ENCODE measurements at regions not wholly inside any gene's neighbourhood (a gene's known extent, or its start where the extent isn't known, plus 50 kb on each side); places are given as distances from the start of the nearest gene placed in this dataset.

DNA sequence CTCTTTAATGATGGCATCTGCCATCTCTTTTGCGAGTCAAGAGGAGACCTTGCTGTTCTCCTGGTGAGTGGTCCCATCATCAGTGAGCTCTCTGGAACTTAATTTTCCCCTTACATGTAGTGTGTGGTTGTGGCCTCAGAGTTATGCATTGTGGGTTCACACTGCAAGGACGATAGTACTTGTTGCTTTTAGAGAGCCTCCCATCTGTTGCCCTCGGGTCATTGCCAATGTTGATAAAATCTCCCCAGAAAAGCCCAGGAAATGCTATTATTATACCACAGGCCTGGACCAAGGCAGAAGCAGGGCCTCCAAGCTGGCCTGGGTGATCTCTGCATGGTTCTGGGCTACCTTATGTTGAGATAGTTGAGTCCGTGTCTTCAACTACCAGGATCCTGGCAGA is 241.6 kb downstream of the BMP7 start:
- no peak for DNase-seq (ENCODE audit: extremely low read depth in 1 of 11, low read depth in 9 of 11, low spot score in 4 of 11)

DNA sequence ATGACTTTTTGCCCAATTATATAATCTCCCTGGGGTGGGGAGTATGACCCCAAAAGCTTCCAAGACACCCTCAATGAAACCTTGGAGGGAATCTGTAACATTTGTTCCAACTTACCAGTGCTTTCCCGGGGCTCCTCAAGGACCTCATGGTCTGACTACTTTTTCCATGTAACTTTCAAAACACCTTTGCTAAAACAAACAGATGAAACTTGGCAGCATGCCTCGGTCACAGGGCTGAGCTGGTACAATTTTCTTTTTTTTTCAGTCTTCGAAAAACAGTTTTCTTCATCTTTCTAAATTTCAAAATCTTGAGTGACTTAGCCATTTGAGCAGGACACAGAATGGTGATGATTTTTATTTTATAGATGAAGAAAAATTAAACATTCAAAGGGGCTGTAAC is 241.2 kb downstream of the BMP7 start:
- no peak for DNase-seq (ENCODE audit: extremely low read depth in 1 of 11, low read depth in 9 of 11, low spot score in 4 of 11)

DNA sequence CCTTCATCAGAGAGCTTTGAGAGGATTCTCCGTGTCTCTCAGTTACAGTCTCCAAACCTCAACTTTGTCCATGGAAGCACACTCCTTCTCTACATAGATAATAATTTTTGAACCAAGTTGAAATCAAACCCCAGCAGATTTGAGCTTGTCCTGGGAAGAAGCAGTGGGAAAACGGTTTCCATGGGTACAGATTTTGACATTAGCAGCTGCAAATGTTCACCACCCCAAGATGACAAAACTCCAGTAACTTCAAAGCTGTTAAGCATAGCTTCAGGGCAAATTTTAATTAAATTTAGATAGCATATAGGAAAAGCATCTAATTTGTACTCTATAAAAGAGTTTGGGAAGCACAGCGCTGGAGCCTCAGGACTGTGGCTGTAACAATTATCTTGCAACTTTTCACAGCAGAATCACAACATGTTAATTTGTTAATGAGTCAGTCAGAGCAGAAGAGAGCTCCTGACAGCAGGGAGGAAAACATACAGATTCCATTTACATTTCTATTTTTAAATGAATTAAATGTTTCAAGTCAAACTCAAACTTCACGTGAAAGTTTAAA is 240.7 kb downstream of the BMP7 start:
- DNase-seq (ENCODE audit: extremely low read depth in 1 of 11, low read depth in 9 of 11, low spot score in 4 of 11), result peak in 3 of 11 donors; percentile 36 to 59 (median 41)

DNA sequence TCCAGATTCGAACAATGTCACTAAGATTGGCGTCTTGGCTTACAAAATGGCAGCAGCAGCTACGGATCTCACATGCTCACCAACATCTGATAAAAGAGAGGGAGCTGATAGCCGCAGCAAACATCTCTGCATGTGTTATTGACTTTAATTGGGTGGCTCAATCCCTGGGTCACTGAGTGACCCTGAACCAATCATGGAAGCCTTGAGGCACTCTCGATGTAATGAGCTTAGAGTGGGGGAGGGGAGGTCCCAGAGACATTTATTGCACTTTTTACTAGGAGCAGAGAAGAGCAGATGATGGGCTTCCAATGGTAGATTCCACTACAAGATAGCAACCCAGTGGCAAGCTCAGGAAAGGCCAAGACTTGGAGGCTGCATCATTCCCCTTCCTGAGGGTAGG is 238.7 kb downstream of the BMP7 start:
- DNase-seq (ENCODE audit: extremely low read depth in 1 of 11, low read depth in 9 of 11, low spot score in 4 of 11), result no peak

DNA sequence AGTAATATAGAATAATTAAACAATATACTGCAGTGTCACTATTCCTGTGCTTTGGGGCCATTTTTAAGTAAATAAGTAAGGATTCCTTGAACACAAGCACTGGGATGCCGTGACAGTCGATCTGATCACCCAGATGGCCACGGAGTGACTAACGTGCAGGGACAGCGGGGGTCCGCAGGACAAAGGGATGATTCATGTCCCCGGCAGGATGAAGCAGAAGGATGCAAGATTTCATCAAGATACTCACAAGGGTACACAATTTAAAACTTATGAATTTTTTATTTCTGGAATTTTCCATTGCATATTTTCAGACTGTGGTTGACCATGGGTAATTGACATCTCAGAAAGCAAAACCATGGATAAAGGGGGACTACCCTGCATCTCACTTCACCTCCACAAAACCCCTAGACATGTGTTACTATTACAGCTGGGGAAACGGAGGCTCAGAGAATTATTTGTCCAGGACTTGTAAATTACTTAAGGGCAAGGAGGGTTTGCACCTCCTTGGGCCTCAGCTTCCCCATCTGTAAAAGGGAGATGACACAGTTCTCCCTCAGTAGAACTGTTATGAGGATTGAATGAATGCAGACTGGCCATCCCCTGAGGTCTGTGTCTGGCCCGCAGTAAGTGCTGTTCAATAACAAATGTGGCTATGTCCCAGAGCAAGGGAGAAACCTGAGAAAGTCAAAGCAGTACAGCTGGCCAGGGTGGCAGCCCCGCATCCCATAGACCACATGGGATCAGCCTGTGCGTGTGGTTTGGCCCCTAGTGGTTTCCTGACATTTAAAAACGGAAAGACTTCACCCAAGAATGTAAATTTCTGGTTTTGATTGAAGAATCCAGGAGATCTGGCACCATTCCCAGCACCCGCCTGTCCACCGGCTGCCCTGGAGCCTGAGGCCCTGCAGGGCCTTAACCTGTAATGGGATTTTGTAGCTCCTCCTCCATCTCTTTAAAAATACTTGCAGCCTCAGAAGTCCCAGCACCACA is 235.5 kb downstream of the BMP7 start:
- DNase-seq (ENCODE audit: extremely low read depth in 1 of 11, low read depth in 9 of 11, low spot score in 4 of 11), result no peak

DNA sequence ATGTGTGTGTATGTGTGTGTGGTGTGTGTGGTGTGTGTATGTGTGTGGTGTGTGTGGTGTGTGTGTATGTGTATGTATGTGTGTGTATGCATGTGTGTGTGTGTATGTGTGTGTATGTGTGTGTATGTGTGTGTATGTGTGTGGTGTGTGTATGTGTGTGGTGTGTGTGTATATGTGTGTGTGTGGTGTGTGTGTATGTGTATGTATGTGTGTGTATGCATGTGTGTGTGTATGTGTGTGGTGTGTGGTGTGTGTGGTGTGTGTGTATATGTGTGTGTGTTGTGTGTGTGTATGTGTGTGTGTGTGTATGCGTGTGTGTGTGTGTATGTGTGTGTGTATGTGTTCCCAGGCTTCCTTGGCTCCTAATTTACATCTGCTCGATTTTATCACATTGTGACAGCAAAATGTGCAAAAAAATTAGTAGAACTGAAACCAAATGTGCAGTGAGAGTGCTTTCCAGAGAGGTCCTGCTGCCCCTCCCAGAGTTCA is 234.5 kb downstream of the BMP7 start:
- no peak for DNase-seq (ENCODE audit: extremely low read depth in 1 of 11, low read depth in 9 of 11, low spot score in 4 of 11)

DNA sequence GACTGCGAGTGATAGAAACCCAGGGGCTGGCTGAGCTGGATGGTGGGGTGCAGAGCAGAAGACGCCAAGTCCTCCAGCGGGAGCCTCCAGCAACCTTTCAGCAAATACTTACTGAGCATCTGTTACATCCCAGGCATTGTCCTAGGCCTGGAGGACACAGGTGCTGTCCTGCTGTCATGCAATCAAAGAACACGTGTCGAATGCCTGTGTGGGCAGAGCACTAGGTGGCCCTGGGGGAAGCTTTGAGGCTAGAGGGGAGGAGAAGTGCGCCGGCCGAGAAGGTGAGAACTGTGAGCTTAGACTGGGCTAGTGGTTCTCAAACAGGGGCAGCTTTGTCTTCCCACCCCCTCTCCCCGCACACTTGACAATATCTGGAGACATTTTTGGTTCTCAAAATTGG is 233.6 kb downstream of the BMP7 start:
- DNase-seq (ENCODE audit: extremely low read depth in 1 of 11, low read depth in 9 of 11, low spot score in 4 of 11), result no peak

DNA sequence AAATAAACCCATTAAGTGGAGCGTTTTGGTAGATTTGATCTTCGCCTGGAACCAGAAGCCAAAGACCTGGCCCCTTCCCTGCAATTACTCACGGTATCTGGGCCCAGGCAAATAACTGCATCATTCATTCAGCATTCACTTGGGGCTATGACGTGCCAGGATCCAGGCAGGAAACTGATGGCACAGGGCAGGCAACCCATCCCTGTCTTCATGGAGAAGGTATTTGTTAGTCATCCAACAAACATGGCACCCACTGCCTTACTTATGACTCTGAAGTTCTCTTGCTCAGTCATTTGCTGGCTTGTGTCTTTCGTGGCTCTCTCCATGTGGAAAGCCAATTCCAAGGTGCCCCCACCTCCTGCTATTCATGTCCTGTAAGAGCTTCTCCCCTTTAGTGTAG is 232.4 kb downstream of the BMP7 start:
- DNase-seq (ENCODE audit: extremely low read depth in 1 of 11, low read depth in 9 of 11, low spot score in 4 of 11), result no peak

DNA sequence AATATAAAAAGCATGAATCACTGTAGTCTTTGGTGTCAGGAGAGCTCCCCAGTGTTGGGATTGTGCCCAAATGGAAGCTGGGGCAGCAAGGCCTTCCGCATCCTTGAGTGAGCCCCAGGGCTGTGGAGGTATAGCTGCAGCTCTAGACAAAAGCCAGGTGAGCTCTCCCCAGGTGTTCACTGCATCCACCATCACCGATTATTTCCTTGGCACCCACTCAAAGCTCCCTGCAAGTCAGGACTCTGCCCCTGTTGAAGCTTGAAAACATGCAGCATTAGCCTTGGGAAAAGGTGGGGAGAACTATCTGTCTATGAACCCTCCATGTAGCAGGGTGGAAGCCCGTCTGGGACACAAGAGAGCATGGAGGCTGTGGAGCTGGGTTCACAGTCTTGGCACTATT is 228.8 kb downstream of the BMP7 start:
- no peak for DNase-seq (ENCODE audit: extremely low read depth in 1 of 11, low read depth in 9 of 11, low spot score in 4 of 11)

DNA sequence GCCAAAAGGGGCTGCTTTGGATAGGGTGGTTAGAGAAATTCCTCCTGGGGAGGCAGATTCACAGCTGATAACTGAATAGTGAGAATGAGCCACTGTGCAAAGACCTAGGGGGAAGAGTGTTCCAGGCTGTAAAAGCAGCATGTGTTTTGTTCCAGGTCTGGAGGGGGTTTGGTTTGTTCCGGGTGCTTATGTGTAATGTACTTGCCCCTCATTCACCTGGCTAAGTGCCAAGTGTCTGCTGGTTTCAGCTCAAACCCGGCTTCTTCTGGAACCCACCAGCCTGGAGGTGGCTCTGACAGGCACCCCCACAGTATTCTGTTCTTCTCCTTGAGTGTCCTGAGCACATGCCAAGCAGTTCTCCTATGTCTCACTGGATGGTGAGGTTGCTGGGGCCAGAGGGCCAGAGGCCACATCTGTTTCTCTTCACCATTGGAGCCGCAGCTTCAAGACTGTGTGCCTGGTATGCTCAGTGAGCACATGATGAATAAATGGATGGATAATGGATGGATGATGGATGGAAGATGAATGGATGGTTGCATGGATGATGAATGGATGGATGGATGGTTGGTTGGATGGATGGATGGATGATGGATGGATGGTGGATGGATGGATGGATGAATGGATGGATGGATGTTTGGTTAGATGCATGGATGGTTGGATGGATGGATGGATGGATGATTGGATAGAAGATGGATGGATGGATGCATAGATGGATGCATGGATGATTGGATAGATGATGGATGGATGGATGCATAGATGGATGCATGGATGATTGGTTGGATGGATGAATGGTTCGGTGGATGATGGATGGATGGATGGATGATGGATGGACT is 227.6 kb downstream of the BMP7 start:
- DNase-seq (ENCODE audit: extremely low read depth in 1 of 11, low read depth in 9 of 11, low spot score in 4 of 11), result no peak

DNA sequence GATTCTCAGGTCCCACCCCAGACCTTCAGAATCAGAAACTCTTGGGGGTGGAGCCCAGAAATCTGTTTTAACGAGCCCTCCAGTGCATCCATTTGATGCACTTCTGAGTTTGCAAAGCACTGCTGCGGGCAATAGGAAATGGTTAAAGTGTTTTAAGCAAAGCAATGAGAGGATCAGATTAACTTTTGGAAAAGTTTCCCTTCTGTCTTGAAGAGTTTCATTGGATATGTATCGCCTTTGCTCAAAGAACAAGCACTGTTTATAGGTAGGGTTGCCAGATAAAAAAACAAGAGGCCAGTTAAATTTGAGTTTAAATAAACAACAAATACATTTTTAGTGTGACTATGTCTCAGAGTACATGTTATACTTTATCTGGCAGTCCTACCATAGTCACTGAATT is 226.0 kb downstream of the BMP7 start:
- DNase-seq (ENCODE audit: extremely low read depth in 1 of 11, low read depth in 9 of 11, low spot score in 4 of 11), result no peak

DNA sequence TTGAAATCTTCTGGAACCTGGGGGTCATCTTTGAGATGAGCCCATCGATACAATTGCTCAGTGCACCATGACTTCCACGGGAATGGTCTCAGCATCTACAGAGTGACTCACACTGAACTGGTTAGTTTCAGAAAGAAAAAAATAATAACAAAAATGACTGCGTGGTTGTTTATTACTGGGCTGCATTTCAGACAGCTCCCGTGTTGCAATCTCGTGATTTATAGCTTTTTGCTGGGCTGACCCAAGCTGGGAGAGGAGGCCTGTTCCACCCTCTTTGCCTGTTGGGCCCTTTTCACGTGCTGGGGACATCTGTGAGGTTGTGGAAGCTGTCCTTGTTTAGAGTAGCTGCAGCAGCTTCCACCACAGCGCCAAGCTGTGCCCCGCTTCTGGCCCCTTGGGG is 225.5 kb downstream of the BMP7 start:
- DNase-seq (ENCODE audit: extremely low read depth in 1 of 11, low read depth in 9 of 11, low spot score in 4 of 11), result no peak

DNA sequence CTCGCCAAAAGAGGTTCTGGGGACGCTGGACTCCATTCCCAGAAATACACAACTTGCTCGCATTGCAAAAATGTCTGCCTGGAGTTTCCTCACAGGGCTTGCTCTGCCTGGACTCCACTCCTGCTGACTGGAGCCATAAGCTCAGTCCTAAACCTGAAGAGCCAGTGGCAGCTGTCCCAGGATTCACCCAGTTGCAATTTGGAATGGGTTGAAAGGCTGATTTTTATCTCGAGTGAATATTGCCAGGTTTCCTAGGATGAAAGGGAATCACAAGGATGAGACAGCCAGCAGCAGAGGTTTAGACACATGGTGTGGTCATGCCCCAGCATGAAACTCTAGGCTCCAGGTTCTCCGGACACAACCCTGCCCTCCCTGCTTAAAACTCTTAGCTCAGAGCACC is 223.3 kb downstream of the BMP7 start:
- no peak for DNase-seq (ENCODE audit: extremely low read depth in 1 of 11, low read depth in 9 of 11, low spot score in 4 of 11)

DNA sequence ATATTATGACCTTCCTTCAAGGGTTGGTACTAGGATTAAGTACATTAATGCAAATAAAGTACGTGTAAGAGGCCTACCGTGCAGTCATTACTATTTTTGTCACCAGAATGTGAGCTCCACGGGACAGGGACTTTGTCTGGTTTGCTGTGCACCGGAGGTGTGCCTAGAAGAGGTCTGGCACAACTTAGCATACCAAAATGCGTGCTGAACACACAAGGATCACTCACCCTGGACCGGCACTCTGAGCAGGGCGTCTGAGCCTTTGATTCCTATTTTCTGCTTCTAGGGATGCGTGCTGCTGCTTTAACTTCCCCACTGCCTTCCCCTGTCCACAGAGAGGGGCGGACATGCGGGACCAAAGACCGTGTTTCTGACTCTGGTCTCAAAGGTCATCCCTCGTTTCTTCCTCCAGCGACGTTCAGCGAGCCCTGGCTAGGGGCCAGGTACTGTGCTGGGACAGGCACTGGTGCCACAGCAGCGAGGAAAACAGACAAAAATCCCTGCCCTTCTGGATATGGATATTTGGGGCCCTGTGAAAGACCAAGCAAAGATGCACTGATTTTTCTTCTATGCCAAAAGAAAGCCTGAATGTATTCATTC is 222.7 kb downstream of the BMP7 start:
- no peak for DNase-seq (ENCODE audit: extremely low read depth in 1 of 11, low read depth in 9 of 11, low spot score in 4 of 11)

DNA sequence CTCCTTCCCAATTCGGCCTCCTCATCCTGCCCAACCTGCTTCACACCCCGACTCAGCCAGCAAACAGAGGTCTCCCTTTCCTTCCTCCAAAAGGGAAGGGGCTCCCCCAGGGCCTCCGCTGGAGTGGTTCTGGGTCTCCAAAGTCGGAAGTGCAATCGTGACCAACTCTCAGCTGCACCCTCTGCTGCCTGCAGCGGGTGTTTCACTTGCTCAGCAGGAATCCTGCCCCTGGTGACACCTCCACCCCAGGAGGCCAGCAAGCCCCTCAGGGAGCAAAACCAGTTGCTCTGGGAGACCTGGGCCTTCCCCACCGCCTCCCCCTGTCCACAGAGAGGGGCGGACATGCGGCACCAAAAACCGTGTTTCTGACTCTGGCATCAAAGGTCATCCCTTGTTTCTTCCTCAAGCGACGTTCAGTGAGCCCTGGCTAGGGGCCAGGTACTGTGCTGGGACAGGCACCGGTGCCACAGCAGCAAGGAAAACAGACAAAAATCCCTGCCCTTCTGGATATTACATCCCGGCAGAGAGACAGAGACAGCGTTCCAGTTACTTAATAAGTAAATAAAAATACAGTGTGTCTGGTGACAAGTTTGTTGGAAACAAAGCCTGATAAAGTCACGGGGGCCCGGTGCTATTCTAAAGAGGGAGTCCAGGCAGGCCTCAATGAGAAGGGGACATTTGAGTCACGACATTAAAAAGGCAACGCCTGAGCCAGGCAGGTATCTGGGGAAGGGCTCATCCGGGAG is 219.0 kb downstream of the BMP7 start:
- no peak for DNase-seq (ENCODE audit: extremely low read depth in 1 of 11, low read depth in 9 of 11, low spot score in 4 of 11)

DNA sequence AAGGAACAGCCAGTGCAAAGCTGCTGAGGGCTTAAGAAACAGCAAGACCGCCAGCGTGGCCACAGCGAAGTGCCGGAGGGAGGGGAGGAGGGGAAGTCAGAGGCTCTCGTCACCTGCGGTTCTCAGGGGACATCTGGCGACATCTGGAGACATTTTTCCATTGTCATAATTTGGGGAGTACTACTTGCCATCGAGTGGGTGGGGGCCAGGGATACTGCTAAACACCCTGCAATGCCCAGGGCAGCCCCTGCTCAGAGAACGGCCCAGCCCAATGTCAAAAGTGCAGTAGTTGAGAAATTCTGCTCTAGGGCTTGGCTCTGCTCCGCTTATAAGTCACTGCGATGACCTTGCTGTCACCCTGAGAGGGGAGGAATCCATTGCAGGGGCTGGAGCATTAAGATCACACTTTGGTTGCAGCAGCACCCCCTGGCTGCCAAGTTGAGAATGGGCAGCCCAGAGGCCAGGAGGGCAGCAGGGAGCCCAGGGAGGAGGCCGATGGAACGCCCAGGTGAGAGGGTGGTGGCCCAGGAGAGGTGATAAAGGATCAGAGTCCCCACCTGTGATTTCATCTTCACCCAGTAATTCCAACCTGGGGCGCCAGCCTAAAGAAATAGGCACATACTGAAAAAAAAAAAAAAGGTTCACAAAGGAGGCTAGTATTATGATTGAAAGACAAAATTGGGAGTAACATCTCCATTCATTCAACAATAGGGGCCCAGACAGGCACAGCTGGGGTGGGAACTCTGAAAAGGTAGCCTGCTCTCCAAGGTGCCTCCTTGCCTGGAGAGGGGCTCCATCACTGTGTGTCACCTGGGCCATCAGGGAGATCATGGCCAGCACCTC is 218.2 kb downstream of the BMP7 start:
- DNase-seq (ENCODE audit: extremely low read depth in 1 of 11, low read depth in 9 of 11, low spot score in 4 of 11), result peak in 4 of 11 donors; percentile 21 to 41 (median 26)

DNA sequence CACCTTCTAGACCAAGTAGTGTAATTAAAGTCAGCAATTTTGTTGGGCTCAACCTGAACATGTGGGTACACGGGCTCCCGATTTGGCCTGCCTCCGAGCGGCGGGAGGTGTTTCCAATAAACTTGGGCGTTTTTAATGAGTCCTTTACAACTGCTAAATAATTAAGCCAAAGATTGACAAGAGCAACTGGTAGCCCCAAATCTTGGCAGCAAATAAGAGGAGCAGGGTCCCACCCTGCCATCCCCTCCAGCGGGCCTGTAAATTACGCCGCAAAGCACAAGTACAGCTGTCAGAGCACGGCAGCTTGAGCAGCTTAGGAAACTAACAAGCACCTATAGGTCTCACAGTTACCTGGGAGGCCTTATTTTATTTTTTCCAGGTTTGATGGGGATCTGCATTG is 217.1 kb downstream of the BMP7 start:
- DNase-seq (ENCODE audit: extremely low read depth in 1 of 11, low read depth in 9 of 11, low spot score in 4 of 11), result no peak

DNA sequence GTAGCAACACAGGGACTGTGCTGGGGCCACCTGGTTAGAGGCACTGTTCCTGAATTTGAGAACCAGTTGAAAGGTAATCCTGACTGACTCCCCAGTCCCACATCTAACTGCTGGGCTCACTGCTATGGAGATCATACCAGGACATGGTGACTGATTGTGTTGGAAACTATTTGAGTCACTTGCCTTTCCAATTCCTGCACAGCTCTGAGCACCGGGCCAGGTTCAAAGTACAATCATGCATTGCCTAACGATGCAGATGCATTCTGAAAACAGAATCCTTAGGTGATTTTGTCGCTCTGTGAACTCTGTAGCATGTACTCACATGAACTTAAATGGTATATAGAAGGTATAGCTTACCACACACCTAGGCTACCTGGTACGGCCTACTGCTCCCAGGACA is 215.3 kb downstream of the BMP7 start:
- DNase-seq (ENCODE audit: extremely low read depth in 1 of 11, low read depth in 9 of 11, low spot score in 4 of 11), result no peak

Measured in renal cortex interstitium (tissue), 11 donors.